ENCODE measurements at regions not wholly inside any gene's neighbourhood (a gene's known extent, or its start where the extent isn't known, plus 50 kb on each side); places are given as distances from the start of the nearest gene placed in this dataset.

DNA sequence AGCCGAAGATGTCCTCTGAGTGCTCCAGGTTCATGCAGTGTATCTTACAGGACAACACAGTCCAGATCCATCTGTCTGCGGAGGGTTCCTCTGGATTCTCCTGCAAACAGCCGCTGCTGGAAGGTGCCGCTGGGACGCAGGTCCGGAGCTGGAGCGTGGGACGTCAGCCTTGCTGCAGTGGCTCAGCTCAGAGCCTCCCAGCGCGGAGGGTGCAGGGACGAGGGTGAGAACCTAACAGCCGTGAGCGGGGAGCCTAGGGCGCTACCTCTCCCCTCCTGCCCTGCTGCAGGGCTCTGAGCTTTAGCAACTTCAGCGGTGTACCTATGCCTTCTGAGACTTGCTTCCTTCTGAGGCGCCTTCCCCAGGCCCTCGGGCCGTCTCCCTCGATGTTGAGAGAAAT lies 137.6 kb upstream of the TMEM72 start:
- intact Hi-C loops (cut with micrococcal nuclease): no loop called here

DNA sequence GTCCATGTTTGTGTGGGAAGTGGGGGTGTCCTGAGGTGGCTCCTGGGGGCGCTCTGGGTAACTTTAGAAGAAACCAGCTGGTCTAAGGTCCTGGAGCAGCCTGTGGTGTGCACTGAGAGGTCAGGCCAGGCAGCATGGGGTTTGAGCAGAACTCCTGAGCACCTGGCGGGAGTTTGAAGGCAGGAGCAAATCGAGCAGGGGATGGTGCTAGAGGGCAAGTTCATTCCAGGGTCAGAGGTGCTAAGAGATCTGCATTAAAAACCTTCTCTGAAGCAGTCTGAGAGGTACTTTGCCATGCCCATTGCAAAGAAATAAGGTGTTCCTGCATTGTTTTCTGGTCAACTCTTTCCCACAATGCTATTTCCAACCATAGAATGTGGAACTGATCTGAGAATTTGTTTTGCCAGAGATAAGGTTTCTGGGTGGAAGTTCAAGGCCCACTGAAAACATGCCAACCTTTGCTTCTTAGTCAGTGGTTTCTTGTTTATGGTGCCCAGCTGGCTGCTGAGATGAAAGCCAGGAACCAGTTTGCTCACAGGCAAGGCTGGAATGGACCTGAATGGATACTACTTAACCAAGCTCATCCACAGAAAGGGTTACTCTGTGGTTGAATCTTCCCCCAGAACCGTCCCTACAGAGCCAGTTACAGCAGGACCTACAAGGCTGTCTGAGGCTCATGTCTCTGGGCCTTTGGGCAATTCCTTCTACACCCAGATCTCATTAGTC lies 136.3 kb upstream of the TMEM72 start:
- intact Hi-C loops (cut with micrococcal nuclease): no loop called here

DNA sequence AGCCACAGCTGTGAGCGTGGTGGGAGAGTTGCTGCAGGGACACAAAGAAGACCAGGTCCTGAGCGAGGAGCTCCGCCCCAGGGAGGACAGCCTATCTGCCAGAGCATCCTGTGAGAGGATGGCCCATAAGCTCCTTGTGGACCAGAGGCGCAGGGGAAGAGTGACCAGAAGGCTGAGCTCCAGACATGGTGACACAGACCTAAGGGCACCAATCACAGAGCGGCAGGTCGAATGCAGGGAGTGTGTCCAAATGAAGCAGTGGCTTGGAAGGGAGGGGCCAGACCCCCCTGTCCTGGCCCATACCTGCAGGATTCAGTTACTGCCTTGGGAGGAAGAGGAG lies 135.8 kb upstream of the TMEM72 start:
- intact Hi-C loops (cut with micrococcal nuclease): no loop called here

DNA sequence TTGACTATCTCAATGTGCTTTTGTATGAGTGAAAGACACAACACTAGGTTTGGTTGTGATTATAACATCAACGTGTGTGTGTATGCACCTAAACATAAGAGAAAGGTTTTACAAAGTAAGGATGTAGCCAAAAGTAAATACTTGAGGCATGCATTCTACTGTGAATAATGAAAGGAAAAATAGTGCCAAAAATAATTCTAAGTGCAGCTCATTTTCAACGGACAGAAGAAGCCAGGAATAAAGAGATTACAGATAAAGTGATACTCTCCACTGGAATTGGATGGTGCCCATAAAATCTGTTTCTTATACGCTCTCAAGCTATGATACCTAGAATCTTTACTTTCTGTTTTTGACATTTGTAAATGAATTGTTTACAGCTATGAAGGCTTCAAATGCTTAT lies 135.0 kb upstream of the TMEM72 start:
- intact Hi-C loops (cut with micrococcal nuclease): no loop called here

DNA sequence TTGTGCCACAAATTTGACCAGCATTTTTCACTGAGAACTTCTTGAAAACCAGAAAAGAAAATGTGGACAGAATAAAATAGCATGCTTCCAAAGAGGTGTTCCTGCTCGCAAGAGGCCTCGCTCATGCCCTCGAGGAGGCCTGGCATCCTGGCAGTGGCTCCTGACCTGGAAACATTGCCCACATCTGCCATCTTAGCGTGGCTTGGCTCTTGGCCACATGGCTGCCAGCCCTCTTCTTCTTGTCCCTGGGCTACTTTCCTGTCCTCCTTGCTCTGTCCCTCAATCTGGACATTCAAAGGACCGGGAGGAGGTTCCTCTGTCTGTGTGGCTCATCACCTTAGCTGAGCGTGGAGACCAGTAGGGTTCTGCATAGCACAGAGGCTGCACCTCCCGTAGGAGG lies 131.6 kb upstream of the TMEM72 start:
- intact Hi-C loops (cut with micrococcal nuclease): no loop called here

DNA sequence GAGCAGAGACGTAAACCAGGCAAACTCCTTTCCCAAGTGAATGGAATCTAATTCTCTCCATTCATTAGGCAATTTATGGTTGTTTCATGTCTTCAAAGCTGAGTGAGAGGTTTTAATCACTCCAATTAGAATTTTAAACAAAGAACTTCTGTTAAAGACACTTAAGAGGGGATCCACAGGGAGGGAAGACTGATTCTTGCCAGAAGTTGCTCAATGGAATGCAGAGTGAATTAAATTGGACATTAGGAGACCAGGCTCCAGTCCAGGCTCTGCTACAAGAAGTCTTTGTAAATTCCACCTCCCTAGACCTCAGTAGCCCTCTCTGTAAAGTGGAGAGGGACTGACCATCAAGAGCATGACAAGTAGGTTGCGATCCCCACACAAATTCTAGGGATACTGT lies 130.7 kb upstream of the TMEM72 start:
- intact Hi-C loops (cut with micrococcal nuclease): no loop called here

DNA sequence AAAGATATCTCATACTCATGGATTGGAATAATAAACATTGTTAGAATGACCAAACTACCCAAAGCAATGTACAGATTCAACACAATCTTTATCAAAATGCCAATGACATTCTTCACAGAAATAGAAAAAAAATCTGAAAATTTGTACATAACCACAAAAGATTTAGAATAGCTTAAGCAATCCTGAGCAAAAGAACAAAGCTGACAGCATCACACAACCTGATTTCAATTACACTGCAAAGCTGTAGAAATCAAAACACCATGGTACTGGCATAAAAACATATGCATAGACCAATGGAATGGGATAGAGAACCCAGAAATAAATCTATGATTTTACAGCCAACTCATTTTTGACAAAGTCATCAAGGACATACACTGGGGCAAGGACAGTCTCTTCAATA lies 130.0 kb upstream of the TMEM72 start:
- intact Hi-C loops (cut with micrococcal nuclease): no loop called here

DNA sequence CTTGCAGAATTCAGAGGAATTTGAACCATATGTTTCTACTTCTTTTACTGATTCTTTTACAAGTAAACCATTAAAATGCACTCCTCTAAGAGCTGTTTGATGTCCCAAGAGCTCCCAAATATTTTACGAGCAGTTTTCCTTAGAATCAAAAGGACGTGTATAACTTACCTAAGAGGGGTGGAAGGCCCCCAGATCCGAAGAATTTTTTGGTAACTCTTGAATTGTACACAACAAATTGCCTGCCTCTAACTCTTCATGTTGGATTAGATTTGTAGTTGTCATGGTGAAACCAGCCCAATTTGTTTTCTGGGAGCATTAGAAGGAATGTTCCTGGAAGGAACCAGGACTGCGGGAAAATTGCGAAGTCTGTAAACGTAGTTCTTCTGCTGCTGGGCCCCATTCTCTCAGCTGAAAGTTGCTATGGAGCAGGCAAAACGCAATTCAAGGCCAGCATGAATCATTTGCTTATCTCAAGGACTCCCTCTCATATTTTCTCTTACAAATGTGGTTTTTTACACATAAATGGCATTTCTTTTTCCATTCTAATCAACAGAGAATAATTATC lies 124.8 kb upstream of the TMEM72 start:
- intact Hi-C loops (cut with micrococcal nuclease): no loop called here

DNA sequence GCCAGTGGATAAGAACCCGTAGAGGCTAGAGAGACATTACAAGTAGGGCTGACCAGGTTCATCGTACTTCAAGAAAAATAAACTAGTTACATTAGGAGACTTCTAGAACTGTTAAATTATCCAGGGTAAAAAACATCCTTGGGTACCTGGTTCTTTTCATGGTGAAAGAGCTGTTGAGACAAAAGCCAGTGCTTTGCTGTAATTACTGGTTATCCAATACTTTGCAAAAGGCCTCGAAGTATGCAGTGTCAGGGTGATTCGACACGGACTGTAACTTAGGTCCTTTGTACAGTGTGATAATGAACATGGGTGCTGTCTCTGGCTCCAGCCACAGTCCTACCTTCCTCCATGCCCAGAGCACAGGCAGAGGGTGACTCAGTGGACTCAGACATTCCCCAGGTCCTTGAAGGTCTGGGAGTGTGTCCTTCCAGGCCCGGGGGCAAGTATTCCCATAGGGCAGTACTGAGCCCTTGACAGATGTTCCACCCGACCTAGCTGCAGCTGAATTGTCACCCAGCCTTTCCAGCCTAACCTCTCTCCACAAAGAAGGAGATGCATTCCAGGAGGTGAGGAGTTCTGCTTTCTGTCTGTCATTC lies 123.6 kb upstream of the TMEM72 start:
- intact Hi-C loops (cut with micrococcal nuclease): no loop called here

DNA sequence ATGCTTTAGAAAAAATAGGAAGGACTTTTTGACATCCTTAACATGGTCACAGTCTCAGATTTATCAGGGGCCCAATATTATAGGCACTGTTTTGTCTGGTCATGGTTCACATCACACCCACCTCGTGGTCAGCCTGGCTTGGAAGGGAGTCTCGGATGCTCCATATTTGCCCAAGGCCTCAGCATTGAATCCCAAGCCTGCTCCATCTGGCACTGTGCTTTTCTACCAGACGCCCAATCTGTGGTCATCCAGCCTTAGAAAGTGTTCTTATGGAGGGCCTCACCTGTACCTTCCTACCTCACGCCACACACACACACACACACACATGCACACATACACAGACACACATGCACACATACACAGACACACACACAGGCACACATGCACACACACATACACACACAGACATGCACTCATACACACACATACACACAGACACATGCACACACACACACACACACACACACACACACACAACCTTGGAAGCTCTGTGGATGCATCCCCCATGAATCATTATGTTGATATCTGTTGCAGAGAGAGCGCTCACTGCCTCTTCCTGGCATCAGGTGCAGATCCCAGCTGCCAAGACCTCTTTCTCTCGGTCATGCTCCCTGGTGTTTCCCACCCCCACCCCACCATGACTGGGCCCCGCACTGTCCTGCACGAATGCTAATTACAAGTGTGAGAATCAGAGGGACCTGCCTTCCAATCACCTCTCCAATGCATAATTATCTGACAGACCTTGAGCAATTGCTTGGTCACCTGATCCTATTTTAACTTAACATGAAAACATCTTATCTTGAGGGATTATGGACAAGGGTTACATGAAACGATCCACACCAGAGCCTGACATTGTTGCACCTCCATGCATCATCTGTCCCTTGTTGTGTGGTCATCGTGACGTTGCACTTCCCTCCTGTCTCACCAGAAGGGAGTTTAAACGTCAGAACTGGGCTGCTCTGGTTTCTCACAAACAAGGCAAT lies 122.7 kb upstream of the TMEM72 start:
- intact Hi-C loops (cut with micrococcal nuclease): no loop called here

DNA sequence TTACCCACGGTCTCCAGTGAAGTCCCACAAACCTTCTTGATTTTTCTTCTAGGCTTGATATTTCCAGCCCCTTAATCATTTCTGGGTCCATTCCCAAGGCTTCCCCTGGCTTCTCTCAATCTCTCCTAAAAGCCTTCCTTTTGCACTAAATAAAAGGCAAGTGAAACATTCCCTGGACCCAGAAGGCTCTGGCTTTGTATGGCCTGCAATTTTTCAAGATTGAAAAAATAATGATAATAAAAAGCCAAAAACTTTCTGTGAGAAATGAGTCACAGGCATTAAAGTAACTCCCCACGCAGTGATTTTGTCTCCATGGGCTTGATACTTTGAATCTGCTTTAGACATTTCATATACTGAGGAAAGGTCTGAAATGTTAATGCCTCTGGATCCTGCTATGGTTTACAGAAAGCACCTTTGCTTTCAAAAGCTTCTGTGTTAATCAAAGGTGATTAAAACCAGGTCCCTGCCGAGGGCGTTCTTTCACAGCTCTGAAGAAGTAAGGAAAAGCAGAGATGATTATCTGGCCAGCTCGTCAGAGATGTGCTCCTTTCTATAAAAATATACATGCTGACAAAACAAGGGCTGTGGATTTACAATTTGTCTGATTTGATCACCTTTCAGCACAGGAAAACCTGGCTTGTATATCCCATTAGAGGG lies 118.9 kb upstream of the TMEM72 start:
- intact Hi-C loops (cut with micrococcal nuclease): no loop called here

DNA sequence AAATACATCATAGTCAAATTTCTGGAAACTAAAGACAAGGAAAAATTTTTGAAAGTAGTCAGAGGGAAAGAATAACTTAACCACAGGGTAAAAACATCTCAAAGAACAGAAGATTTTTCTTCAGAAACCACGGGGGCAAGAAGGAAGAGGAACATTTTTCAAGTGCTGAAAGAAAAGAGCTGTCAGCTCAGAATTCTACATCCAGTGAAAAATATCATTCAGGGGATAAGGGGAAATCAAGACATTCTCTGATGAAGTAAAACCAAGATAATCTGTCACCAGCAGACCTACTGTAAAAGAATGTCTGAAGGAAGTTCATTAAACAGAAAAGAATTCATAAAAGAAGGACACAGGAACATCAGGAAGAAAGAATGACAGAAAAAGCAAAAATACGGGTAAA lies 111.2 kb upstream of the TMEM72 start:
- intact Hi-C loops (cut with micrococcal nuclease): no loop called here

DNA sequence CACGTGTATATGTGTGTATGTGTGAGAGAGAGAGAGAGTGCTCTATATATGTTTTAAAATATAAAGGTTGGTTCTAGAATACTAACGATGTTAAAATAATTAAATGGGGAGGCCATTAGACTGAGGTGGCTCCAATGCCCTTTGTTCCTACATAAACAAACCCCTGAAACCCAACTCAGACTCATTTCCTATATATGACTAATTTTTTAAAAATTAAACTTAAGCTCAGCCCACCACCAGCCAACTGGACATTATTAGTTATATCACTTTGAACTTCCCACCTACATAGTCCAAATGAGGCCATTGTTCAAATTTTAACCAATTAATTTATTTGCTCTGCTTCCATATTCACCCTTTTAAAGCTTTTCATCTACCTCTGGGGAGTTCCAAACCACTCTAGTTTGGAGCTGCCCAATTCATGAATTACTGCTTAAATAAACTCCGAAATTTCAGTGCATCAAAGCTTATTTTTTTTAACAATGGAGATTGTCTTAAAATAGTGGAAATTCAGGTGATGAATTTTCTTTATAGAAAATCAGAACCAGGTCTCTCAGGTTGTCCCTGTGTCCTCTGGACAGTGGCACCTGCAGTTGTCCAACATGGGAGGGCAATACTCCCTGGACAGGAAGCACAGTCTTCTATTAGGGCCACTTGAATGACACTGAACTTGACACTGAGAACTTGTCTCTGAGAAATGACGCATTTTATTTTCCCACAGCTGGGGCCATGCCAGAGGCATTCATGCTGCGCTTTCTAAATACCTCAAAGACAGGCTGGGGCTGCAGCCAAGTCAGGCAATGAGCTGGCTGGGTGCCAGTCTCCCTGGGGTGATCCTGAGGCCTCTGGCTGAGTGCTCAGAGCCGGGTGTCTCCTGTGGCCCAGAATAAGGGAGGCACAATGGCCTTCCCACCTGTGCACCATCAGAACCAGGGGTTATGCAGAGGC lies 109.5 kb upstream of the TMEM72 start:
- intact Hi-C loops (cut with micrococcal nuclease): no loop called here

DNA sequence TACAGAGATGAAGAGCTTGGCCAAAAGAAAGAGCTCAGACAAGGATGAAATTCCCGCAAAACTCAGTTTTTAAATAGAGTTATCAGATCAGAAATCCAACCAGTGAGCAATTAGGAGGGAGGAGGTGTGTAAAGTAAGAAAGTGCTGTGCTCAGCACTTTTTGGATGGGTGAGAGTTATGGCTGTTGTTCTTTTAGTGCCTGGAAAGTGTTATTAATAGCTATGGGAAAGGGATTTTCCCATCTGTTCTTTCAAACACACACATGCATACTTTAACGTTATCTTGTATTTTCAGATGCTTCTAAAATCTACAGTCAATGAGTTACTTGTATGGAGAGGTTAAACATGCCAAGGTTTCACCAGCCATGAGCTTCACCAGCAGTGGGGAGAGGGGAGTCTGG lies 107.3 kb upstream of the TMEM72 start:
- intact Hi-C loops (cut with micrococcal nuclease): no loop called here

DNA sequence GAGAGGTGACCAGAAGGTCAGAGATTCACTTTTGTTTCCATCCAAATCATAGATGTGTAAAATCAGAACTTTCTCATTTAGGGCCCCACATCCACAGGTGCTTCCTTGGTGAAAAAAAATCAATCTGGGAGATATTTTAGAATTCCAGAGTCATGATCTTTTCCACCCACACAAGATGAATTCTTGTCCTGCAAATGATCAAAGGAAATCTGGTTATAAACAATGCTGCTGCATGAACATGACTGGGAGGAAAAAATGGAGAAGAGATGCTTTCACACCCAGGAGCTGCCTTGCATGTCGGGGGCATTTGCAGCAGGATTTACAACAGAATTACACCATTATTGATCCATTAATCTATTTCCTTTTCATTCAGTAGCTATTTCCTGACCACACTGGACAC lies 106.5 kb upstream of the TMEM72 start:
- intact Hi-C loops (cut with micrococcal nuclease): no loop called here

DNA sequence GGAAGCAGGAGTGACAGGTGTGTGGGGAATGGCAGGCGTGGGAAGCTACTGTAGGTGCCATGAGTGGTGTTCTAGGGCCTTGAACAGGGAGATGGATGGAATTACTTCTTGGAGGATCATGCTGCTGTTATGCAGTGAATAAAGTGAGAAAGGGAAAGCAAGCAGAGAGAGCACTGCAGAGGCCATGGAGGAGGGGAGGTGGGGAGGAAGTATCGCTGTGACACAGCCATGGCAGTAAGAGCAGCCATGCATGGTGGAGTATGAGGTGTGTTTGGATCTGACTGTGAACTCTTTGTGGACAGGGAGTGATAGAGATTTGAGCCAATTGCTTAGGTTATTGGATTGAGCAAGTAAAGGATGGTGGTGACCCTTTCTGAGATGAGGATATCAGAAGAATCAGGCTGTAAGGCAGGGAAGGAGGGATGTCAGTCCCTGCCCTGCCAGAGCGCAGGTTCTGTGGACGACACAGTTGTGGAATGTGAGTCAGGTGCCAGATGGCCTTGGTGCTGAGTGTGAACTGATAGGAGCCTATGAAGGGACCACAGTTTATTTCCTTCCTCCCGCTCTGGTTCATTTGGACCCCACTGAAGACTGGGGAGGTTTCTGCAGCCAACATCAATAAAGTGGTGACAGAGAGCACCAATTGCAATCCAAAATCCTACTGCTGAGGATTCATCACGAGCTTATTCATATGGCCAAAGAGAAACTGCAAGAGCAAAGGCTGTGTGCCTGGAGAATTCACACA lies 105.5 kb upstream of the TMEM72 start:
- intact Hi-C loops (cut with micrococcal nuclease): no loop called here

DNA sequence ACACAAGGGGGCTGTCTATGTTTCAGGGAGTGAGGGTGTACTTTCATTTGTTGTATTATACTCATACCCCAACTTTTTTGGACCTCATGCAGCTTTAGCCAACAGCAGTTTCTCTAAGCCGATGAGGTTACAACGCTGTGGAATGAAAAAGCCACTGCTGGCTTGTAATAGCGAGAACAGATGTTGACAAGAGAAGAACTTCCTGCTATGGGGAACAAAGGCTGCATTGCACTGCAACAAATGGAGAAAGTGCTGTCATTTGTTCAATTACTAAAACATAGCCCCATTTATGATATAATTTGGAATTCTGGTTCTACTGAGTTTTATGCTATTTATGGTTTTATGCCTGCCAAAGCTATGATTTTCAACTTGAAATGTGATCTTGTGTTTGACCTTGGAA lies 104.2 kb upstream of the TMEM72 start:
- intact Hi-C loops (cut with micrococcal nuclease): no loop called here

DNA sequence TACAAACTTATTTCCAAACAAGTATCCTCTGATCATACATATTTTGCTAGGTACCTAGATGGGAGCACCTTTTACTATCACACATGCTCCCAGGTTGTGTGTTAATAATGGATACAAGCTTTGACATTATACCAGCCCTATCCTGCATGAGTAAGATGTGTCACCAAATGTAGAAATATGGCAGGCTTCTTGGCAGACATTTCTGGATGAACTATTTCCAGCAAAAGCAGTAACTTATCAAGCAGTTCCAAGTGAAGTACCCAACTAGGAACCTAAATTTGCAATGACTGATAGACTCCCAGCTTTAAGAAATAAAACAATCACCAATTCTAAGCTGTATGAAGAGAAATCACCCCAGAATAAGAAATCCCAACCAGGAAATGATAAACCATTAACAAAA lies 103.7 kb upstream of the TMEM72 start:
- intact Hi-C loops (cut with micrococcal nuclease): no loop called here

DNA sequence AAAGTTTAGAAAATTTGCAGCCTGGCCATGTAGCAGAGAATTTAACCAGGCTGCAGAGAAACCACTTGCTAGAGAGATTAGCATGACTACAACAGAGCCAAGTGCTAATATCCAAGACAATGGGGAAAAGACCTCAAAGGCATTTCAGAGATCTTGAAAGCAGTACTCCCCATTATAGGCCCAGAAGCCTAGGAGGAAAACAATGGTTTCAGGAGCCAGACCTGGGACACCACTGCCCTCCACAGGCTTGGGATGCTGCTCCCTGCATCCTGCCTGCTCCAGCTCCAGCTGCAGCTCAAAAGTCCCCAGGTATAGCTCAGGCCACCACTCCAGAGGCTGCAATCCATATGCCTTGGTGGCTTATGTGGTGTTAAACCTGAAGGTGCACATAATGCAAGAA lies 101.5 kb upstream of the TMEM72 start:
- intact Hi-C loops (cut with micrococcal nuclease): no loop called here

DNA sequence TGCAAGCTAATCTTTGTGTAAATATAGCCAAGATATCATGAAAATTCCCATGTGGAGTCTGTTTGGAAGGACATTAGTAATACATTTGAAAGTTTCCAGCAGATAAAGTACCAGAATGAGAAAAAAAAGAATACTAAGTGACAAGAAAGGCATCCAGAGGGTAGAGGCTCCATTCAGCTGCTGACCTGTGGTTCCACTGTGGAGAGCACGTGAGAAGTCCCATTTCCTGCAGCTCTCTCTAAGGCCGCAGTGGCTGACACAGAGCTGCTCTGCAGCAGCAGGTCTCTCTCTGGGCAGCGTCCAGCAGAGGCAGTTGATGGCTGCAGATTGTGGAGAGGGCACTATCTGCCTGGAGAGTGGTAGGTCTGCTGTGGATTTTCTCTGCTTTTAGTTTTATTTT lies 100.1 kb upstream of the TMEM72 start:
- intact Hi-C loops (cut with micrococcal nuclease): no loop called here

All from T-helper 2 cell treated with Interferon-gamma antibody and Interleukin-4, amounts not matched to agents 100 ng/mL and 5 ng/mL, for 36 hours (primary cell).